RWPE2 (cell line): ENCODE measurements at regions not wholly inside any gene's neighbourhood (a gene's known extent, or its start where the extent isn't known, plus 50 kb on each side); places are given as distances from the start of the nearest gene placed in this dataset.

ENCODE experiments used
- ATAC-seq: fragments of 200-7000 bp; cut with Tn5 transposase; 3 replicates; pipeline ENCODE4 v1.9.1; 2021; ENCODE audit warnings: low read depth
- DNase-seq: peaks from one replicate; pipeline ENCODE4 v3.0.0-alpha.2; 2020; ENCODE audit warnings: low spot score
- H3K27ac ChIP-seq: fragments of 450-650 bp; 2 replicates; pipeline ENCODE4 v1.5.1; 2017; ENCODE audit warnings: mild to moderate bottlenecking; ENCODE audit not compliant: poor library complexity, severe bottlenecking
- H3K27me3 ChIP-seq: fragments of 250-450 bp; sonication (Bioruptor Pico); 2 replicates; pipeline ENCODE4 v1.5.1; 2021; ENCODE audit warnings: mild to moderate bottlenecking, moderate library complexity; ENCODE audit not compliant: insufficient read depth, poor library complexity, severe bottlenecking
- H3K36me3 ChIP-seq: fragments of 250-450 bp; sonication (Bioruptor Pico); 2 replicates; pipeline ENCODE4 v1.5.1; 2020; ENCODE audit warnings: low read depth, mild to moderate bottlenecking, moderate library complexity
- H3K4me1 ChIP-seq: fragments of 250-450 bp; sonication (Bioruptor Pico); 2 replicates; pipeline ENCODE4 v1.5.1; 2021; ENCODE audit warnings: mild to moderate bottlenecking, moderate library complexity; ENCODE audit not compliant: insufficient read depth, poor library complexity, severe bottlenecking
- H3K4me3 ChIP-seq: fragments of 250-450 bp; sonication (Bioruptor Pico); 2 replicates; pipeline ENCODE4 v1.5.1; 2021; ENCODE audit warnings: mild to moderate bottlenecking, moderate library complexity; ENCODE audit not compliant: severe bottlenecking
- H3K9me3 ChIP-seq: fragments of 250-450 bp; sonication (Bioruptor Pico); 2 replicates; pipeline ENCODE4 v1.5.1; 2021; ENCODE audit warnings: mild to moderate bottlenecking, moderate library complexity; ENCODE audit not compliant: severe bottlenecking
- TF ChIP-seq, protein P1 (sequence below): fragments of 450-650 bp; IDR thresholded peaks from one replicate; pipeline ENCODE4 v1.5.1; 2017; ENCODE audit warnings: mild to moderate bottlenecking, moderate library complexity; ENCODE audit not compliant: poor library complexity, severe bottlenecking

DNA sequence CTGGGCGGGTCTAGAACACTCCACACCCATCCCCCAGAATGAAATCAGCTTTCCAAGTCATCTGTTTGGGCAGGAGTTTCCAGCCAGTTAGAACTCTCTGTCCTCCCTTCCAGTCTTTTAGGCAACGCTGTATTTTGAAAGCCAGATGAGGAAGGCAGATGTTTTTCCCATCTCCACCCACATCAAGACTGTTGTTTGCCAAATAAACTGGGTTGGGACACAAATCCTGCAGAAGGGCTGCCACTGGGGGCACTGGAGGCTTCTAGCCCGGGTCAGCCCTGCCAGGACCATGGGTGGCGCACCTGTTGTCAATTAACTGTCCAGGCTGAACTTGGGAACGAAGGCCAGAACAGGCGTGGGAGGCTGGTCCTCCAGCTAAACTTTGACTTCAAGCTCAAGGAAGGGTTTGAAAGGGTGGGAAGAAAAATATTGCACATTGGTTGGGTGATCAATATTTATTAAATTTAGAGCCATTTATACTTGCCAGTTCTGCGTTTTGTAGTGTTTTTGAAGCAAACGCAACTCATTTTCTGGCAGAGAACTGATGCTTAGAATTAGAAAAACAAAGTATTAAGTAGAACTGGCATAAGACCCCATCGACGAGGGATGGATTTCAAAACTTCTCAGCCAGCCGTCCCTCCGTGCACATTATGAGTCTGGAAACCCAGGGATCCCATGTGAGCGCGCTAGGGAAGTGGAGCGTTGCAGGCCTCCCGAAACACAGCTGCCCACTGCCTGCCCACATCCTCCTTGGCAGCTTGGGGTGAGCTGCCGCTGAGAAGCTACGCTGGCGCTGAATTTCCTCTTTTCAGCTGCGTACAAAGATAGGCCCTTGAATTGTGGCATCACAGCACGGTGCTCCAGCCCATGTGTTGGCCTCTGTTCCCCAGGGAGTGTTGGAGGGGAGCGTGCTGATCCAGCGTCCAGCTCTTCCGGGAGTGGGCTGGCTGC lies 297.4 kb downstream of the QKI start:
- TF ChIP-seq, protein P1, sequence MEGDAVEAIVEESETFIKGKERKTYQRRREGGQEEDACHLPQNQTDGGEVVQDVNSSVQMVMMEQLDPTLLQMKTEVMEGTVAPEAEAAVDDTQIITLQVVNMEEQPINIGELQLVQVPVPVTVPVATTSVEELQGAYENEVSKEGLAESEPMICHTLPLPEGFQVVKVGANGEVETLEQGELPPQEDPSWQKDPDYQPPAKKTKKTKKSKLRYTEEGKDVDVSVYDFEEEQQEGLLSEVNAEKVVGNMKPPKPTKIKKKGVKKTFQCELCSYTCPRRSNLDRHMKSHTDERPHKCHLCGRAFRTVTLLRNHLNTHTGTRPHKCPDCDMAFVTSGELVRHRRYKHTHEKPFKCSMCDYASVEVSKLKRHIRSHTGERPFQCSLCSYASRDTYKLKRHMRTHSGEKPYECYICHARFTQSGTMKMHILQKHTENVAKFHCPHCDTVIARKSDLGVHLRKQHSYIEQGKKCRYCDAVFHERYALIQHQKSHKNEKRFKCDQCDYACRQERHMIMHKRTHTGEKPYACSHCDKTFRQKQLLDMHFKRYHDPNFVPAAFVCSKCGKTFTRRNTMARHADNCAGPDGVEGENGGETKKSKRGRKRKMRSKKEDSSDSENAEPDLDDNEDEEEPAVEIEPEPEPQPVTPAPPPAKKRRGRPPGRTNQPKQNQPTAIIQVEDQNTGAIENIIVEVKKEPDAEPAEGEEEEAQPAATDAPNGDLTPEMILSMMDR, result peak; percentile 8
- ATAC-seq (no peak), DNase-seq (no peak)
- Histone ChIP-seq H3K36me3 (no peaks in the 10 kb centered on the region), H3K27me3 (no peaks in the 10 kb centered on the region), H3K9me3 (no peaks in the 10 kb centered on the region), H3K4me3 (no peak overlapping the region), H3K4me1 (no peaks in the 10 kb centered on the region), H3K27ac (no peak overlapping the region)

DNA sequence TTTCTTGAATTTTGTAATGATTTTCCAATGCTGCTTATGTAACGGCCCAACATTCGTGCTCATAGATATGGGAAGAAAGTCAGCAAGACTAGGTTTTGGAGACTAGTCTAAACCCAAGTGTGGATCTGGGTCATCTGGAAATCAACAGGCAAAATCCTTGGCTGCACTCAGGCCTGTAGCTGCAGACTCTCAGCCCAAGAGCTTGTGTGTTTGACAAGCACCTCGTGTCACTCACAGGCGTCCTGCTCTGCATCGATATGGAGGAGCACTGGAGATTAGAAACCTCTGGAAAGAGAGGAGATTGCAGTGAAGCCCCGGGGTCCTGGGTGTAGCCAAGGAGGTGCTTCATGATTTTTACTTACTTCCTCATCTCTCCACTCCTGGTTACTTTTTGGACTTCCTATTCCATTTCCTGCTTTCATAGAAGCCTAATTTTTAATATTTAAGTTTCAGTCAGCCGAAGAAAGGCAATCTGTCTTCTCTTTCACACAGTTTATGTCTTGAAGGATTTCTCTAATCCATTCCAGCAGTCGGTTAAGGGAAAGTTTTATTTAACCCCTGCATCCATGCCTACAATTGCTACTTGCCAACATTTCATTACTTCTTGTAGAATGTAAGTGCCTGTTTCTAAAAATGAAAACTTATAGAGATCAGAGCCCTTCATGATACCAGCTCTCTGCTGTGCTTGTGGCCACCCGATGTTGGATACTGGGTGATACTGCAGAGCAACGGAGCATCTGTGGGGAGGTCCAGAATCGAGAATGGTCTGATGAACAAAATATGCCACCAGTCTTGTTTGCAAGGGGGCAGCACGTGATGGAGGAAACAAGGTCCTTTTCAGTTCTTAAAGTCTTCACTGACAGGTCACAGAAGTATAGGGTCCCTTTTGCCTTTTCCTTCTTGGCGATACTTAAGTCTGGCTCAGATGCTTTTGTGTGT lies 296.3 kb downstream of the QKI start:
- Histone ChIP-seq H3K9me3 (no peaks in the 10 kb centered on the region), H3K36me3 (no peaks in the 10 kb centered on the region), H3K4me3 (no peak overlapping the region), H3K27ac (no peak overlapping the region), H3K27me3 (no peaks in the 10 kb centered on the region), H3K4me1 (no peaks in the 10 kb centered on the region)
- no peak for ATAC-seq
- TF ChIP-seq, protein P1, result no peak
- DNase-seq, result no peak

DNA sequence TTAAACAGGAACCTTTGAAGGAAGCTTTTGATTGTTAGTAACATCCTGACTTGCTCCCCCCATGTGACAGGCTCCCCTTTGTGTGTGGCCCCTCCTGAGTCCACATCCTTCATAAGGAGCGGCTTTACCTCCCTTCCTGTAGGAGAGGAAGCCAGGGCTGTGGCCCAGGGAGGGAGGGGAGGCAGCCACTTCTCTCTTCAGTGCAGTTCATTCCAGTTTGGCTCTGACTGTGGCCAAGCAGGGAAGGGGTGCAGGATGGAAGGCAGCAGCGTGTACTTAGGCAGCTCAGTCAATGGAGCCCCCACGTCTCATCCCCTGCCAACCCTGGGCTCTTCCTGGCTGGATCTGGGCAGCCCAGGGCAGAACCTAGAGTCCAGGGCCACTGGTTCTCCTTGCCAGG lies 295.2 kb downstream of the QKI start:
- Histone ChIP-seq H3K27ac (no peak overlapping the region), H3K4me3 (no peak overlapping the region), H3K27me3 (no peaks in the 10 kb centered on the region), H3K4me1 (no peaks in the 10 kb centered on the region), H3K9me3 (no peaks in the 10 kb centered on the region), H3K36me3 (no peaks in the 10 kb centered on the region)
- TF ChIP-seq, protein P1, result no peak
- ATAC-seq (no peak), DNase-seq (no peak)

DNA sequence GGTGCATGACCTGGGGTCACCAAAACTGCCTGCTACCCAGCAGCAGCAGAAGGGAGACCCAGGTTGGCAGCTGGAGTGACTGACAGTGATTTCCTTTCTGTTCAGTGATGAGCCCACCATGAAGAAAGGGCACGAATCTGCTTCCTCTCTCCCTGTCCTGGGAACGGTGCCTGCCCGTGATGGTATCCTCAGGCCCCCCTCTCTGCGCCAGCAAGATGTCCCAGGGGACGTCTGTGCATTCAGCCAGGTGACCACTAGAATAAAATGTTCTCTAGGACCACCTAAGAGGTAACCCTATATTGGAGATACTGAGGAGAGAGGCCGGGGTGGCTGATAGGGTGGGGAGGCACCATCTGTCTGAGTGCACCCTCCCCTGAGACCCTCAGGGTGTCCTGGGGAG lies 294.7 kb downstream of the QKI start:
- no peaks in the 10 kb centered on the region for H3K9me3 ChIP-seq
- TF ChIP-seq, protein P1, result no peak
- H3K4me3 ChIP-seq, result no peak overlapping the region
- ATAC-seq (no peak), DNase-seq (no peak)
- no peaks in the 10 kb centered on the region for H3K27me3 ChIP-seq
- no peaks in the 10 kb centered on the region for H3K4me1 ChIP-seq
- no peak overlapping the region for H3K27ac ChIP-seq
- H3K36me3 ChIP-seq, result no peaks in the 10 kb centered on the region
